C1 segment of cervical spinal cord (tissue), 14 donors: ENCODE measurements at regions not wholly inside any gene's neighbourhood (a gene's known extent, or its start where the extent isn't known, plus 50 kb on each side); places are given as distances from the start of the nearest gene placed in this dataset.
"Not testable (repeated sequence)": the region's sequence is repeated elsewhere in the genome, so short reads cannot be mapped to it uniquely, and the experiment has no call there.

Source experiments
- DNase-seq, 14 donors: peaks; one replicate each; lab custom pipeline; 2025; lab: John Stamatoyannopoulos, UW

DNA sequence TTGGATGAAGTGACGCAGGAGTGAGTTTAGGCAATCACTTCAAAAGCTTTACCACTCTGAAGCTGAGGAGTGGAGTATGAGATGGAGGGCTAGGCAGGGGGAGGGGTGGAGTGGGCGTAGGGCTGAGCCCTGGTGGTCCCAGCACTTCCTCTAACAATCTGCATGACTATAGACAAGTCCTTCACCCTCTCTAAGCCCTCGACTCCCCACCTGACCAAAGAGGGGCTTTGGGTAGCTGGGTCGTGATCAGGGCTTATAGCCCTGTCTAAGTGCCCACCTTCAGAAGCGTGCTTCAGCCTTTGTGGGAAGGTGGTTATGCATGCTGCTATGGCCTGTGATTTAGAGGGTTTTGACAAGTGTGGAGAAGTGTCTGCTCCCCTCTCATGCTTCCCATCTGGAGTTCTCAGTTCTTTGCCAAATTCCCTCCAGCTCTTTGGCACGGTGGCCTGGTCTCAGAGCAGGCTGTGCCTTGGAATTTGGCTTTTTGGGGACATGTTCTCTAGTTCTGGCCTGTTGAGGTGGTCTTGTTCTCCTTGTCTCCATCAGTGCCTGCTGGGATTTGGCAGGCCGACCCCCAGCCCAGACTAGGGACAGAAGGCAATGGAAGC is 53.0 kb downstream of the ACTBL2 start:
- DNase-seq = peak in 1 of 14 donors; percentile 81

DNA sequence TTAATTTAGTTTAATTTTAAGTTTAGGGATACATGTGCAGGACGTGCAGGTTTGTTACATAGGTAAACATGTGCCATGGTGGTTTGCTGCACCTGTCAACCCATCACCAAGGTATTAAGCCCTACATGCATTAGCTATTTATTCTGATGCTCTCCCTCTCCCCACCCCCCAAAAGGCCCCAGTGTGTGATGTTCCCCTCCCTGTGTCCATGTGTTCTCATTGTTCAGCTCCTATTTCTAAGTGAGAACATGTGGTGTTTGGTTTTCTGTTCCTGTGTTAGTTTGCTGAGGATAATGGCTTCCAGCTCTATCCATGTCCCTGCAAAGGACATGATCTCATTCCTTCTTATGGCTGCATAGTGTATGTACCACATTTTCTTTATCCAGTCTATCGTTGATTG is 53.6 kb downstream of the ACTBL2 start:
- not testable (repeated sequence) for DNase-seq

DNA sequence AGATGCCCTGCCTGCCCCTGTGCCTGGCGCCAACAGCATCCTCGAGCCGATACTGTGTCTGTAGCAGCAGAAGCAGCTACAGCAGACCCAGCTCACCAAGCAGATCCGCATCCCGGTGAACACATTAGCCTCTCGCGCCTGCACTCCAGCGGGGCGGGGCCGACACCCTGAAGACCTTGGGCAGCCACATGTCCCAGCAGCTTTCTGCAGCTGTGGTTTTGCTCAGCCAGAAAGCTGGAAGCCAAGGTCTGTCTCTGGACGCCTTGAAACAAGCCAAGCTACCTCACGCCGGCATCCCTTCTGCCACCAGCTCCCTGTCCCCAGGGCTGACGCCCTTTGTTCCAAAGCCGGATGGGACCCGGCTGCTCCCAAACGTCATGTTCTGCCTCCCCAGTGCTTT is 59.6 kb downstream of the ACTBL2 start:
- no peak for DNase-seq

DNA sequence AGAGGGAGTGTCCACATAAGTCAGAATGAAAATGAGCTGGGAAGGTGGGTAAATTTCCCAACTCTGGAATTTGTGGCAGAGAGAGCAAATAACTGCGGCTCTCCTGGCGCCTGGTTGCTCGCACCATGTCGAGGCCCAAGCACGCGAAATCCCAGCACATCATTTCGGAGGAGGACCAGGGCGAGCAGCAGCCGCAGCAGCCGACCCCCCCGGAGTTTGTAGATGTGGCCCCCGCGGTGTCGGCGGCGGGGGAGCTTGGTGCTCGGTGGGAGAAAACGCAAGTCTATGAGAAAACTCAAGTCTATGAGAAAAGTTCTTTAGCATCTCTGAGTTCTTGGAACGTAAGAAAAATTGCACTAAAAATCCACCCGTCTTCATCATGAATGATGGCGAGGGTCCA is 60.3 kb downstream of the ACTBL2 start:
- no peak for DNase-seq

DNA sequence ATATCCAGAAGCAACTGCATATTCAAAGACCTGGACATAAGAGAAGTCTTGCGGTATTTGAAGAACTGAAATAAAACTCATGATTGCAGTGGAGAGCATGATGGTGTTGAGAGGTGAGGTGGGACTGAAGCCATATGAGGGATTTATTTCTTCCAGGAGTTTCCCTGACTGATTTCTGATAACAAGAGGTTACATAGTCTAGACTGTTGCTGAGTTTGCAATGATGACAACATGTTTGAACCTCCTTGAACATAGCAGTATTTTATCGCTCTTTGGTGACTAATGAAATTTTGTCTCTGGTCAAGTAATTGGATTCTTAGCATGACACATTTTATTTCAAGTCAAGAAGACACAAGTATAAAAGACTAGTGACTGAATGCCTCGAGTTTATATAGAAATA is 61.8 kb downstream of the ACTBL2 start:
- no peak for DNase-seq

DNA sequence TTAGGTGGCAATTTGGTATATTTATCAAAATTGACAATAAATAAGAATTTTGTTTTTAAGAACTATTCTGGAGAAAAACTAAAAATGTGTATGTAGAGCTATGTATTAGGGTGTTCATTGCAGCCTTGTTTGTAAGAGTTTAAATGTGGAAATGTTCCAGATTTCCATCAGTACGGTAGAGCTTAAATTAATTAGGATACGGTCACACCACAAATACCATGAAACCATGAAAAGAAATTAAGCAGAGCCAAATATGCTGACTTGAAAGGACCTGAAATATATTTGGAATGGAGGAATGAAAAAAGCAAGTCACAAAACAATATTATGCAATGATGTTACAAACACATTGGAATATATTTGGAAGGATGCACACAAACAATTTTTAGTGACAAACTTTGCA is 64.6 kb downstream of the ACTBL2 start:
- no peak for DNase-seq

DNA sequence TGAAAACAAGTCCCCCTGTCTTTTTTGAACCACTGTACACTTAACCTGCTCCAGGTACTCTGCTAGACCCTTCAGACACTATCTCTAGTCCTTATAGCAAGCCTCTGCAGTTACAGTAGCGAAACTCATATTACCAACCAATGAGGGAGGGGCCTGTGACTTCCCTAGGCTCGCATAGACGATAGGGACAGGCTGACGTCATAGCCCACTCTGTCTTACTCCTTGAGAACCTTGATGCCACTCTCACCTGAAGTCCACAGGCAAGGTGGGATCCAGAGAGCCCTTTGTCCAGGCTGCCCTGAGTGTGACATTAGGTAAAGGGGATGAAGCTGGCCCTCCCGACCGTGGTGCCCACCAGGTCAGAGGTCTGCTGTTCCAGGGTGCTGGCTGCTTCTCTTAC is 65.3 kb downstream of the ACTBL2 start:
- DNase-seq = no peak

DNA sequence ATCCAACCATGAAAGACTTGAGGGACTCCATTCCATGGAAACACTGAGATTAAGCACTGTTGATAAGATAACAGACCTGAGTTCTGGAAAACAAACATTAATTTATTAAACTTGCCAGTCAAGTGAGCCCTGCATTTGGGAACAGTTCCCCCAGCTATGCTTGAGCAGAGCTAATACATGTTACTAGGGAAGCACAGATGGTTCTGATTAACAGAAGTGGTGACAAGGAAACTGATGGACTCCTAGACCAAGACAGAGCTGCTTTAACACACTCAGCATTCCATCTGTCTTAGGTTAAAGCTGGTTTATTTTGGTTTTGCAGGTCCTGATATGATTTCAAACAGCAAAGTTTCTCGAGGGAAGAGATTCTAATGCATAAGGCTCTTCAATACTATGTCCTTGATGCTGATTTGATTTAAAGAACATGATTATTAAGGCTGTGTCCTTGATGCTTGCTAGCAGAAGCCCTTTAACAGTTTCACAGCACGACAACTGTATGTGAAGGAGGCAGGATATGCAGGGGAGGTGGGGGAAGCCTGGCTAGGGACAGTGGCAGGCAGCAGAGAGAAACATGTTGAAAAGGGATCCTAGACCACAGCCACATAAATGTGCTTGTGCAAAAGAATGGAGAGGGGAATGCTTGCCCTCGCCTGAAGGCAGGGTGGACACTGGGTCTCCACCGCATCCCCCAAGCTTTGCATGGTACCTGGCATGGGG is 66.2 kb downstream of the ACTBL2 start:
- DNase-seq = no peak

DNA sequence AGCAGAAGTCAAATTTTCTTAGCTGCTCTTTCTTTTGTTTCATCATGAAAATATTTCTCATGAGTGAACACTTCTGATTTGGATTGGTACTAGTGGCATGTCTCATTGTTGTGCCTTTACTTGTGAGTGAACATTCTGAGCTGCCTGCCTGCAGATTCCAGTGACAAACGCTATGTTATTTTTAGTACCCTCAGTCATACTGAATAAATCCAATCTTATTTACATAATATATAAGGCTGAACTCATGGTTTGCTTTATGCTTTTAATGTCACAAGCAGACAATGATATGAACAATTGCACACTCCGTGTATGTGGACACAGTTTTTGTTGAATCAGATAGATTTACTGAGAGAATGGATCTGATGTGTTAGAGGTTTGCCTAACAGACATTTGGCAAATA is 67.8 kb downstream of the ACTBL2 start:
- no peak for DNase-seq

DNA sequence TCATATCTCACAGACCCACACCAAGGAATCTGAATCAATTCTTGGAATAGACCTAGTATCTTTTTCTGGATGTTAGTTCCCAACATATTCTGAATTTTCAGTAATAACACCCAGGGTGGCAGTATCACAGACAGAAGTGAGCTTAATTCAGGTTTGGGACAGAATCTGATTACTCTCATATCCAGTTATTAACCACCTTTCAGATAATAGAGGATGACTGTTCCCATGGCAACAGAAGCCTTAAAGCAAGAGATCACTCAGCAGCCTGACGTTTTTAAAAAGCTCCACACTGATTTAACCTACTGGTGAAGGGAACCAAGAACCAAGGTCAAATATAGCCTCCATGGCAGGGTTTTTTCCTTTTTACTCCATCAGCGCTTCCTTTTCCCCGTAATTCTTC is 68.4 kb downstream of the ACTBL2 start:
- no peak for DNase-seq

DNA sequence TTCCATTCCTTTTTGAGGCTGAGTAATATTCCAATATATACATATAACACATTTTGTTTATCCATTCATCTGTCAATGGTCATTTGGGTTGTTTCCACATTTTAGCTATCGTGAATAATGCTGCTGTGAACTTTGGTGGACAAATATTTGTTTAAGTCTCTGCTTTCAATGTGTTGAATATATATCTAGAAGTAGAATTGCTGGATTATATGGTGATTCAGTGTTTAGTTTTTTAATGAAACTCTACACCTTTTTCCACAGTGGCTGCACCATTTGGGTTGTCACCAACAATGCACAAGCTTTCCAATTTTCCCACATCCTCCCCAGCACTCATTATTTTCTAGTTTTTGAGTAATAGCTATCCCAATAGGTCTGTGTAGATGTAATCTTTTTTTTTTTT is 69.5 kb downstream of the ACTBL2 start:
- no peak for DNase-seq

DNA sequence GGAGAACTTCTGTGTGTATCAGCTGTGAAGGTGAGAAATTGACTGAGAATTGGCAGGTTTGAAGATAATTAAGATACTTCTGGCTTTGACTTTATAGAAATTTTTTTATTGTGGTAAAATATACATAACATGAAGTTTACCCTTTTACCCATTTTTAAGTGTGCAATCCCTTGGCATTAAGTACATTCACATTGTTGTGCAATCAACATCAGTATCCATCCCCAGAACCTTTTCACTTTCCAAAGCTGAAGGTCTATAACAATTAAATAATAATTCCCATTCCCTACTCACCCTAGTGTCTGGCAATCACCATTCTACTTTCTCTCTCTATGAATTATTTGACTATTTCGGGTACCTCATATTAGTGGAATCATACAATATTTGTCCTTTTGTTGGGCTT is 69.9 kb downstream of the ACTBL2 start:
- DNase-seq = no peak

DNA sequence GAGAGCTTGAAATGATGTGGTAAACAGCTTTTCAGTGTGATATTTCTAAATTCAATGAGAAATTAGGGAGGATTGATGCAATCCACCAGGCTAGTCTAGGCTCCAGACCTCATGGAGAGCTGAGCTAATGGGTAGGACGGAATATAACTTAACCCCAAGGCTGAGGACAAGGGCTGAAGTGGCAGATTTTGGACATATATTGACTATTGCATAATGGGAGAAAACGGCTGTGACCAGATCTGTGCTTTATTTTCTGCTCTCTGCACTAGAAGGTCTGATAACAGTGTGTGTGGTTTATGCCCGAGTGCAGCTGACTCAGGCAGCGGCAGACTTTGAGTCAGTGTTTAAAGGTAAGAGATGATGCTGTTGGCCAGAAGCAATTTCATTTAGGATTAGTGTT is 70.6 kb downstream of the ACTBL2 start:
- no peak for DNase-seq

DNA sequence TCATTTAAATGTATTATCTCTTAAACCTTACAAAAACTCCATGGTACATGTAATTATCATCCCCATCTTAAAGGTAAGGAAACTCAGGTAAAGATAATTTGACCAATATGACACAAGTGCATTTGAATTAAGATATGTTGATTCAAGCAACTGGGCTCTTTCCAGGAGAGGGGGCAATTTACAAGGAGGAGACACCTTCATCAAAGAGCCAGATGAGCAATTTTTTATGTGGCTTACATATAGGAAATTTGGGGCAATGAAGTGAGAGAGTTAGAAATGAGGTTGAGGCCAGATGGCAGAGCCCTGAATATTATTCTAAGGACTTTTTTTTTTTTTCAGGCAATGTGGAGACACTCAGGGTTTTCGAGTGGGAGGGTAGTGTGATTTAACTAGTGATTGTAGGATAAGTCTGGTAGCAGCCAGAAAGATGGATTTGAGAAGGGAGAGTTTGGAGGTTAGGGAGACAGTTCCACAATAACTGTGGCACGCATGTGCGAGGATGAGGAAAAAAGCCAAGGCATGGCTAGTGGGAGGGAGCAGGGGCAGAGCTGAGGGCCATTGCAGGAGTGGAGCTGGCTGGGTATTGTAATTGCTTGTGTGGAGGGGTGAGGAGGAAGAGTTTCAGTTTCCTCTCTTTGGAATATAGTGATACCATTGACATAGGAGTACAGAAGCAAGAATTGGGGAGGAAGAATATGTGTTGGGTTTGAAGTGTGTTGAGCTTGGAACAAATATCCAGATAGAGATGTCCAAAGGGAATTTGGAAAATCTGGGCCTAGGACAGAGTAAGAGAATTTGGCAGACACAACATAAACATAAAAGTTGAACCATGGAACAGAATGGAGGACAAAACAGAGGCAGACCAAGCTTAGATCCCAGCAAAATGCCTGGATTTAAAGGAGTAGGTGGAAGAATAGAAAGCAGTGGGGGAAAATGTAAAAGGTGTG is 72.0 kb downstream of the ACTBL2 start:
- DNase-seq = no peak

DNA sequence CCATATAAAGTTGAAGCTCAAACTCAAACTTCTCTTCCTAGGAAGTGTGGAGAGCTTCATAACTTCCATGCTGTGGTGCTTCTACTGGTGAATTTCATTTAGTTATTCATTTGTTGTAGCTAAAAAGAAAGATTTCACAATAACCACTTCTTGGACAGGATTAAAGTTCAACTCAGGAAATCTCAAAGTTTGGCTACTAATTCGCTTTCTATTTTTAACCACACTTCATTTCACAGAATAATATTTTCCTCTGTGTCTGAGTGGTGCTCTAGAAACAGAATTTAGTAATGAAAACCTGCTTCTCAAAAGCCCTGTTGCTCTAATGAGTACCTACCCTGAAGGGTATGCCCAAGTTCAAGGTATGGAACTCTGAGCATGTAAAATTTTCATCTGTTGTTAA is 73.9 kb downstream of the ACTBL2 start:
- DNase-seq = no peak

DNA sequence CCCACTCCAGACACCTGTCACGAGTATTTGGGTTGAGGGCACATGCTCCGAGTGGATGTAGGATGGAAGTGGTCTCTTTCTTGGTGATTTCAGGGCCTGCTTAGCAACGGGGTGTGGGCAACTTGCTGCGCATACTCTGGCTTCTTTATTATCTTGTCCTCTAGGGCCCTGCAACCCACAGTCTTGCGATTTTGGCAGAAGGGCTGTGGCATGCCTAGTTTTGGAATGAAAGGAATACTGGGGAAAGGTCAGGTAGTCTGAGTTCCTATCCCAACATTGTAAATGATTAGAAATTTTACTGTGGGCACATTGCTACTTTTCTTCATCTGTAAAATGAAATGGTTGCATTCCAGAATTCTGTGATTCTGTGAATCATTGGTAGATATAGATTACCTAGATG is 74.3 kb downstream of the ACTBL2 start:
- no peak for DNase-seq

DNA sequence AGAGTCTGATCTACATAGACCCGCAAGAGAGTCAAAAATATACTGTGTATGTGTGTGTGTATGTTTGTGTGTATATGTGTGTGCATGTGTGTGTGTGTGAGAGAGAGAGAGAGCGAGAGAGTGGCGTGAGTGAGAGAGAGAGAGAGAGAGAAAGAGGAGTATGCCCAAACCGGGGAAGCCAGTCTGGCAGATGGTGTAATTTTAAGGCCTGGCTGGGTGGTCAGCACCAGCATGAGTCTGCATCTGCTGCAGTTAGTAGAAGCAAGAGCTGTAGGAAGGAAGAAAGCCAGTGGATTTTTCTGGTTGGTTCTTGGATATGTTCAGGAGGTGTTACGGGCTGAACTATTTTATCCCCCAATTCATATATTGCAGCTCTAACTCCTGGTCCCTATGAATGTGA is 75.2 kb downstream of the ACTBL2 start:
- peak in 1 of 14 donors; percentile 23 for DNase-seq

DNA sequence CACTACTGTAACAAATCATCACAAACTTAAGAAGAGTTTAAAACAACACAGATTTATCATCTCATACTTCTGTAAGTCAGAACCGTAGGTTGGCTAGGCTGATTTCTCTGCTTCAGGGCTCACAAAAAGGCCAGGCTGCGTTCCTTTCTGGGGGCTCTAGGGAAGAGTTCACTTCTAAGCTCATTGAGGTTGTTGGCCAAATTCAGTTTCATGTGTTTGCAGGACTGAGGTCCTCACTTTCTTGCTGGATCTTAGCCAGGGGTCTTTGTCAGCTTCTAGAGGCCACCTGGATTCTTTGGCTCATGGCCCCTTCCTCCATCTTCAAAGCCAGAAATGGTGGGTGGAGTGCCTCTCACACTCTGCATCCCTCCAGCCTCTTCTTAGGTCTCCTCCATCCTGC is 76.0 kb downstream of the ACTBL2 start:
- no peak for DNase-seq

DNA sequence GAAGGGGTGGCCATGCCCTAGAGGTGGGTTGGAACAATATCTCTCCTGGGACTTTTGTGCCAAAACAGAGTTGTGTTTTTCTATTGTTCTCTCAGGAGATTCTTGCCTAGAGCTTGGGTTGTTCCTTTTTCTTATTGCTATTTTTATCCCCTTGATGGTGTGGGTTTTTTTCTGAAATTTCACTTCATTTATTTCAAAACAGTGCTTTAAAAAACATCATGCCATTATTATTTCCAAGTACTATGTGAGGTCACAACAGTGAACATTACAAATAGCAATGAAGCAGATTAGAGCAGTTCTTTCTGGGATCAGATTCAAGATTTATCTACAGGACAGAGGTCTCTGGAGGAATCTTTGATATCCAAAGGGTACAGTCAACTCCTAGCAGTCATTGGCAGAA is 76.6 kb downstream of the ACTBL2 start:
- no peak for DNase-seq

DNA sequence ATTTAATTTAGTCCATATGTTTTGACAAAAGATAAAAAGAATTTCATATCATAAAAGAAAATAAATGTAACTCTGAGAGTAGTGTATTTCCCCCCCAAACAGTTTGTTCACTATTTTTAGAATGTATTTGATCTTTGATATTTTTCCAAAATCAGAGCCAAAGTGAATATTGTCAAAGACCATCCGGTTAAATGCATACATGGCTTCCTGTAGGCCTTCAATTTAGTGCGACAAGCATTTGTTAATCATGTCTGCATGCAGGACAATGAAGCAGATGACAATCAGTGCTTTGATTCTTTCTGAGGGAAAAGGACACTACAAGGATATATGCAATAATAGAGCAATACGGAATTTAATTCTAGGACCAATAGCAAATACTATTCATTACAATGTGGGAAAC is 79.8 kb downstream of the ACTBL2 start:
- DNase-seq = no peak

DNA sequence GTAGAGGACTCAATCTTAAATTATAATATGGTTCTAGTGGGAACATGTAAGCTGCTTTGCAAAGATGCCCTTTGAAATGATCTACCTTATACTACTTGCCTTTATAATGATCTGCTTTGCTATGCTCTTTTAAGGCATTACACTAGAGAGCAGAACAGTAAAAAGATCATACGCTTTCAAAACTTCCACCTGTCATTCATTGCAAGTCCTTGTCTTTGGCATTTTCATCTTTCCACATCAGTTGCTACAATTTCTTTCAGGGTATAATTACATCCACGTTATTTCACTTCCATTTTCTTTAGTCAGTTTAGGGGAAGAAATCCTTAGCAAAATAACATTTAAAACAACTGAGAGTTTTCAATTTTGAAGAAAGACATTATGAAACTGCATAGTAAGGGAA is 80.3 kb downstream of the ACTBL2 start:
- DNase-seq = no peak

DNA sequence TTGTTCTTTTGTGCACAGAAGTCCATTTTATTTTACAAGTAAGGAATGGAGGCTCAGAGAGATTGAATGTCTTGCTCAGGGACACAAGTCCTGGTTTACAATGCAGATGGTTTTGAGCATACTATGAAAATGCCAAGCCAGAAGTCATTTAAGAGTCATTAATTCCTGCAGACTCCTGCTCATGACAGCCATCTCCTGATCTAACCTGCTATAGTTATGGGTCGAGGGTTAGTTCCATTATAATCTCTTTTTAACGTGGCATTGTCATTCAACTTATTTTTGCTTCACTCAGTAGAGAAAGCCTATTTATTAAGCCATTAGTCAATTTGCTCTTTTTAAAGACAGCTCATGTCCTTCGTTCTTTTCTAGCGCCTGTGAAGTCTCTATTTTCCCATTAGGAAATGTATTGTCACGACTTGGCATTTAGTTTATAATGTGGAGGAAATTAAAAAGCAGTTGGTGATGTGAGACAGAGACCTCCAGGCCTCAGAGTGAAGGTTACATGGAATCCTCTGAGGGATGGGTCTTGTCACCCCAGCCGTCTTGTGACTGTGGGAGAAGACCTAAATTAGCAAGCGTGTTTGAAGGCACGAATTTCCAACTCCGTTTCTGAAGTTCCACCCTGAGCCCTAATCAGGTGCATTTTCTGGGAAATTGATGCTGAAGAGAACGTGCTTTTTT is 84.1 kb downstream of the ACTBL2 start:
- no peak for DNase-seq
